Keratinocyte (primary cell): ENCODE measurements at regions not wholly inside any gene's neighbourhood (a gene's known extent, or its start where the extent isn't known, plus 50 kb on each side); places are given as distances from the start of the nearest gene placed in this dataset.

Experiments used
- EZH2 ChIP-seq: IDR thresholded peaks from one replicate; pipeline ENCODE4 v1.6.1; 2012; ENCODE audit warnings: inconsistent platforms, mild to moderate bottlenecking, low read length, moderate library complexity
- TF ChIP-seq, protein P1 (sequence below), 3 experiments: IDR thresholded peaks in 1 of 3; conservative IDR thresholded peaks in 1 of 3; optimal IDR thresholded peaks in 1 of 3; 2 replicates in 2 of 3; 3 replicates in 1 of 3; pipeline versions ENCODE3 to v1.5.1; 2011; ENCODE audit warnings: low read length in 3 of 3, mild to moderate bottlenecking in 3 of 3, moderate library complexity in 2 of 3, control low read depth in 1 of 3, inconsistent platforms in 1 of 3; ENCODE audit not compliant: insufficient read depth in 2 of 3; ENCODE audit errors: extremely low read depth in 1 of 3

- TF ChIP-seq, protein P1, sequence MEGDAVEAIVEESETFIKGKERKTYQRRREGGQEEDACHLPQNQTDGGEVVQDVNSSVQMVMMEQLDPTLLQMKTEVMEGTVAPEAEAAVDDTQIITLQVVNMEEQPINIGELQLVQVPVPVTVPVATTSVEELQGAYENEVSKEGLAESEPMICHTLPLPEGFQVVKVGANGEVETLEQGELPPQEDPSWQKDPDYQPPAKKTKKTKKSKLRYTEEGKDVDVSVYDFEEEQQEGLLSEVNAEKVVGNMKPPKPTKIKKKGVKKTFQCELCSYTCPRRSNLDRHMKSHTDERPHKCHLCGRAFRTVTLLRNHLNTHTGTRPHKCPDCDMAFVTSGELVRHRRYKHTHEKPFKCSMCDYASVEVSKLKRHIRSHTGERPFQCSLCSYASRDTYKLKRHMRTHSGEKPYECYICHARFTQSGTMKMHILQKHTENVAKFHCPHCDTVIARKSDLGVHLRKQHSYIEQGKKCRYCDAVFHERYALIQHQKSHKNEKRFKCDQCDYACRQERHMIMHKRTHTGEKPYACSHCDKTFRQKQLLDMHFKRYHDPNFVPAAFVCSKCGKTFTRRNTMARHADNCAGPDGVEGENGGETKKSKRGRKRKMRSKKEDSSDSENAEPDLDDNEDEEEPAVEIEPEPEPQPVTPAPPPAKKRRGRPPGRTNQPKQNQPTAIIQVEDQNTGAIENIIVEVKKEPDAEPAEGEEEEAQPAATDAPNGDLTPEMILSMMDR (optimal IDR thresholded peaks at IDR 0.05 in 1 of 3, IDR thresholded peaks at IDR 0.05 in 1 of 3, conservative IDR thresholded peaks at IDR 0.05 in 1 of 3; ENCODE audit: extremely low read depth in 1 of 3, insufficient read depth in 2 of 3, low read length in 3 of 3) = no peak
- TF ChIP-seq EZH2 = no peak
These were observed 1574.4 kb upstream of the PRR20A start for GRCh38 chr13:55566334-55566733.
